ENCODE measurements at regions not wholly inside any gene's neighbourhood (a gene's known extent, or its start where the extent isn't known, plus 50 kb on each side); places are given as distances from the start of the nearest gene placed in this dataset.

- DNase-seq (ENCODE audit: low spot score), result no peak
Measured at GRCh38 chr11:116294630-116295029, 478.2 kb downstream of the BUD13 start.

- no peak for DNase-seq (ENCODE audit: low spot score)
Measured at GRCh38 chr11:116287866-116288265, 484.9 kb downstream of the BUD13 start.

GRCh38 chr11:116285026-116285425 lies 487.8 kb downstream of the BUD13 start:
- DNase-seq (ENCODE audit: low spot score), result no peak

- DNase-seq (ENCODE audit: low spot score), result no peak
Measured at GRCh38 chr11:116283300-116283699, 489.5 kb downstream of the BUD13 start.

GRCh38 chr11:116282481-116282880 lies 490.3 kb downstream of the BUD13 start:
- no peak for DNase-seq (ENCODE audit: low spot score)

- no peak for DNase-seq (ENCODE audit: low spot score)
Measured at GRCh38 chr11:116281173-116282160, 491.3 kb downstream of the BUD13 start.

GRCh38 chr11:116279511-116279910 lies 493.3 kb downstream of the BUD13 start:
- DNase-seq (ENCODE audit: low spot score), result no peak

- DNase-seq (ENCODE audit: low spot score), result peak; percentile 61
Measured at GRCh38 chr11:116278076-116278475, 494.7 kb downstream of the BUD13 start.

GRCh38 chr11:116276051-116277044 lies 496.4 kb downstream of the BUD13 start:
- peak; percentile 88 for DNase-seq (ENCODE audit: low spot score)

GRCh38 chr11:116275635-116276034 lies 497.2 kb downstream of the BUD13 start:
- DNase-seq (ENCODE audit: low spot score), result no peak

GRCh38 chr11:116274521-116274920 lies 498.3 kb downstream of the BUD13 start:
- DNase-seq (ENCODE audit: low spot score), result no peak

GRCh38 chr11:116272181-116272789 lies 500.5 kb downstream of the BUD13 start:
- no peak for DNase-seq (ENCODE audit: low spot score)

GRCh38 chr11:116271479-116271878 lies 501.3 kb downstream of the BUD13 start:
- no peak for DNase-seq (ENCODE audit: low spot score)

GRCh38 chr11:116267146-116267545 lies 505.6 kb downstream of the BUD13 start:
- no peak for DNase-seq (ENCODE audit: low spot score)

- no peak for DNase-seq (ENCODE audit: low spot score)
Measured at GRCh38 chr11:116263770-116264169, 509.0 kb downstream of the BUD13 start.

- no peak for DNase-seq (ENCODE audit: low spot score)
Measured at GRCh38 chr11:116263019-116263418, 509.8 kb downstream of the BUD13 start.

- DNase-seq (ENCODE audit: low spot score), result no peak
Measured at GRCh38 chr11:116262370-116262769, 510.4 kb downstream of the BUD13 start.

- DNase-seq (ENCODE audit: low spot score), result peak; percentile 53
Measured at GRCh38 chr11:116261606-116262005, 511.2 kb downstream of the BUD13 start.

GRCh38 chr11:116258821-116259220 lies 514.0 kb downstream of the BUD13 start:
- no peak for DNase-seq (ENCODE audit: low spot score)

GRCh38 chr11:116257883-116258282 lies 514.9 kb downstream of the BUD13 start:
- DNase-seq (ENCODE audit: low spot score), result no peak

GRCh38 chr11:116257092-116257491 lies 515.7 kb downstream of the BUD13 start:
- no peak for DNase-seq (ENCODE audit: low spot score)

GRCh38 chr11:116256215-116256614 lies 516.6 kb downstream of the BUD13 start:
- no peak for DNase-seq (ENCODE audit: low spot score)
